A673 (cell line): ENCODE measurements at regions not wholly inside any gene's neighbourhood (a gene's known extent, or its start where the extent isn't known, plus 50 kb on each side); places are given as distances from the start of the nearest gene placed in this dataset.

Experiments used
- BruUV-seq: library from RNA; stranded (reverse); fragments of 400-500 nt; replicated peaks from 2 replicates; lab custom pipeline; 2021; lab: Mats Ljungman, UMichigan
- CTCF ChIA-PET: fragments of 300-600 bp; sonication (Branson Sonifier 250); formaldehyde crosslinking; loops from one replicate; lab custom pipeline; 2022; ENCODE audit warnings: antibody characterized with exemption; lab: Charles Lee
- POLR2A ChIA-PET: fragments of 300-600 bp; sonication (Branson Sonifier 250); formaldehyde crosslinking; loops from one replicate; lab custom pipeline; 2022; ENCODE audit warnings: antibody characterized with exemption; ENCODE audit not compliant: low non-redundant PET; lab: Charles Lee
- DNase-seq: peaks from one replicate; pipeline ENCODE4 v3.0.0-alpha.2; 2015; ENCODE audit warnings: low spot score
- H3K27ac ChIP-seq: fragments of 200-600 bp; sonication (generic); 2 replicates; pipeline ENCODE4 v1.5.1; 2016; ENCODE audit warnings: mixed run types, low read depth, mild to moderate bottlenecking, mixed read lengths, antibody characterized with exemption, low read length; ENCODE audit not compliant: poor library complexity, severe bottlenecking
- H3K27me3 ChIP-seq: fragments of 200-600 bp; sonication (generic); replicated peaks from 2 replicates; pipeline ENCODE4 v1.6.1; 2017; ENCODE audit warnings: mixed run types, low read depth, mild to moderate bottlenecking, mixed read lengths, antibody characterized with exemption, low read length; ENCODE audit not compliant: insufficient read depth, poor library complexity
- H3K36me3 ChIP-seq: fragments of 200-600 bp; sonication (generic); 2 replicates; pipeline ENCODE4 v1.6.1; 2016; ENCODE audit warnings: mixed run types, mild to moderate bottlenecking, mixed read lengths, antibody characterized with exemption, low read length; ENCODE audit not compliant: insufficient read depth, poor library complexity, severe bottlenecking
- H3K4me1 ChIP-seq: fragments of 200-600 bp; sonication (generic); 2 replicates; pipeline ENCODE4 v1.6.1; 2017; ENCODE audit warnings: mixed run types, mild to moderate bottlenecking, mixed read lengths, antibody characterized with exemption, low read length; ENCODE audit not compliant: insufficient read depth, poor library complexity, severe bottlenecking
- H3K4me3 ChIP-seq: fragments of 200-600 bp; sonication (generic); 2 replicates; pipeline ENCODE4 v1.5.1; 2016; ENCODE audit warnings: low read depth, mixed run types, mild to moderate bottlenecking, mixed read lengths, low read length; ENCODE audit not compliant: poor library complexity, severe bottlenecking
- H3K9me3 ChIP-seq: fragments of 200-600 bp; sonication (generic); 2 replicates; pipeline ENCODE4 v1.6.1; 2016; ENCODE audit warnings: mixed run types, low read depth, mild to moderate bottlenecking, mixed read lengths, antibody characterized with exemption, low read length; ENCODE audit not compliant: poor library complexity, severe bottlenecking
- CTCF ChIP-seq: fragments of 300-800, 200-600 bp; sonication (generic); conservative IDR thresholded peaks from 2 replicates; pipeline ENCODE4 v1.5.1; 2017; ENCODE audit warnings: low read depth, mild to moderate bottlenecking, antibody characterized with exemption, low read length, moderate library complexity, mixed read lengths
- EZH2 ChIP-seq: fragments of 200-600 bp; sonication (generic); IDR thresholded peaks from 2 replicates; pipeline ENCODE4 v1.6.1; 2017; ENCODE audit warnings: borderline replicate concordance, low read depth, mild to moderate bottlenecking, mixed read lengths, antibody characterized with exemption, low read length; ENCODE audit not compliant: poor library complexity, severe bottlenecking
- intact Hi-C: fragments of 100-400 bp; cut with micrococcal nuclease; formaldehyde crosslinking; loops from one replicate; pipeline ENCODE4 v1.10.0; 2022; ENCODE audit not compliant: unreplicated experiment

- no peaks in the 10 kb centered on the region for H3K9me3 ChIP-seq
- H3K4me1 ChIP-seq: no peaks in the 10 kb centered on the region
- intact Hi-C loops: no loop called here
- H3K27me3 ChIP-seq: no peaks in the 10 kb centered on the region
- no peaks in the 10 kb centered on the region for H3K36me3 ChIP-seq
- CTCF ChIA-PET: no interaction called here
- TF ChIP-seq CTCF (no peak), EZH2 (no peak)
- POLR2A ChIA-PET: no interaction called here
- DNase-seq: peak; percentile 3
- H3K27ac ChIP-seq: no peak overlapping the region
- no peak overlapping the region for H3K4me3 ChIP-seq
- BruUV-seq: no TSS peak
These were observed 96.2 kb upstream of the RSPO3 start for GRCh38 chr6:127022302-127022701.

GRCh38 chr6:127023001-127023778 lies 95.3 kb upstream of the RSPO3 start:
- no peak overlapping the region for H3K4me3 ChIP-seq
- intact Hi-C loops: no loop called here
- no peaks in the 10 kb centered on the region for H3K4me1 ChIP-seq
- BruUV-seq: no TSS peak
- CTCF ChIA-PET: interaction anchor here (0.5 kb wide), 1 partner anchor 81 kb away, joined by 5 read pairs; no protein-coding TSS in a partner anchor
- TF ChIP-seq CTCF (no peak), EZH2 (no peak)
- POLR2A ChIA-PET: no interaction called here
- no peak overlapping the region for H3K27ac ChIP-seq
- H3K36me3 ChIP-seq: no peaks in the 10 kb centered on the region
- DNase-seq: no peak
- H3K9me3 ChIP-seq: no peaks in the 10 kb centered on the region
- no peaks in the 10 kb centered on the region for H3K27me3 ChIP-seq

- CTCF ChIA-PET: no interaction called here
- POLR2A ChIA-PET: no interaction called here
- no peak for DNase-seq
- H3K27me3 ChIP-seq: no peaks in the 10 kb centered on the region
- TF ChIP-seq EZH2 (no peak), CTCF (no peak)
- H3K36me3 ChIP-seq: no peaks in the 10 kb centered on the region
- no peak overlapping the region for H3K27ac ChIP-seq
- no peak overlapping the region for H3K4me3 ChIP-seq
- intact Hi-C loops: no loop called here
- no TSS peak for BruUV-seq
- H3K4me1 ChIP-seq: no peaks in the 10 kb centered on the region
- no peaks in the 10 kb centered on the region for H3K9me3 ChIP-seq
These were observed 92.2 kb upstream of the RSPO3 start for GRCh38 chr6:127026247-127026646.
